ENCODE measurements at regions not wholly inside any gene's neighbourhood (a gene's known extent, or its start where the extent isn't known, plus 50 kb on each side); places are given as distances from the start of the nearest gene placed in this dataset.
A peak's percentile ranks its signal among the peaks of the same experiment; 100 is the strongest.

DNA sequence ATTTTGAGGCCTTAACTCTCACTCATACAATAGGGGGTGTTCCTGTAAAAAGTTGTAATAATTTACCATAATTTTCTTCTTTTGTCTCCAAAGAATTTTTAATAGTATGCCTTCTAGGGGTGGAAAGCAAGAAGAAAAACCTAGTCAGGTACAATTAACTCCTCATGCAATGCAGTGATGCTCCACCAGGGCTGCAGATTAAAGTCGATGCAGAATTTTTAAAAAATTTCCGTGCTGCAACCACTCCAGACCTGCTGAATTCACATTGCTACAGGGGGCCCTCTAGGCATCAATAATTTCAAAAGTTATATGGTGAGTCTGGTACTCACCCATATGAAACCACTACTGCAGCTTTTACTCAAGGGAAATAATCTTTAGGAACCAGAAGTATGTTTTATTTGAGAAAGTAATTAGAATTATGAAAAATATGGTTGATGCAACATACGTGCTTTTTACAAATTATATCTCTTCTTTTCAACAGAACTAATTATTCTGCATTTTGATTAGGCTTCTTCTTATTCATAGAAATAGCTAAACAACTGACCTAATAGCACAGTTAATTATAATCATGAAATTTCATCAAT lies 353.2 kb downstream of the BCAT1 start:
- H3K4me3 ChIP-seq = no peak overlapping the region
- H3K27me3 ChIP-seq = no peaks in the 10 kb centered on the region
- DNase-seq = no peak
- peaks cover 0 to under 1% (median 0%) of the 10 kb centered on the region in 3 donors for H3K4me1 ChIP-seq
- intact Hi-C loops (cut with DNase I) = loop anchor here (10.0 kb wide), 2 partner anchors 241 to 481 kb away; no protein-coding TSS in a partner anchor
- H3K27ac ChIP-seq = no peak overlapping the region
- 74 to 75% methylated on average over 3 of the region's 3 CpGs for WGBS, 2 donors
- H3K36me3 ChIP-seq = no peaks in the 10 kb centered on the region
- no peak for TF ChIP-seq POLR2A (IDR thresholded peaks at IDR 0.05)
- TF ChIP-seq, protein P1, sequence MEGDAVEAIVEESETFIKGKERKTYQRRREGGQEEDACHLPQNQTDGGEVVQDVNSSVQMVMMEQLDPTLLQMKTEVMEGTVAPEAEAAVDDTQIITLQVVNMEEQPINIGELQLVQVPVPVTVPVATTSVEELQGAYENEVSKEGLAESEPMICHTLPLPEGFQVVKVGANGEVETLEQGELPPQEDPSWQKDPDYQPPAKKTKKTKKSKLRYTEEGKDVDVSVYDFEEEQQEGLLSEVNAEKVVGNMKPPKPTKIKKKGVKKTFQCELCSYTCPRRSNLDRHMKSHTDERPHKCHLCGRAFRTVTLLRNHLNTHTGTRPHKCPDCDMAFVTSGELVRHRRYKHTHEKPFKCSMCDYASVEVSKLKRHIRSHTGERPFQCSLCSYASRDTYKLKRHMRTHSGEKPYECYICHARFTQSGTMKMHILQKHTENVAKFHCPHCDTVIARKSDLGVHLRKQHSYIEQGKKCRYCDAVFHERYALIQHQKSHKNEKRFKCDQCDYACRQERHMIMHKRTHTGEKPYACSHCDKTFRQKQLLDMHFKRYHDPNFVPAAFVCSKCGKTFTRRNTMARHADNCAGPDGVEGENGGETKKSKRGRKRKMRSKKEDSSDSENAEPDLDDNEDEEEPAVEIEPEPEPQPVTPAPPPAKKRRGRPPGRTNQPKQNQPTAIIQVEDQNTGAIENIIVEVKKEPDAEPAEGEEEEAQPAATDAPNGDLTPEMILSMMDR (IDR thresholded peaks at IDR 0.05) = peak in 3 of 6 experiments; percentile 14 to 33 (median 31)
- H3K9me3 ChIP-seq = no peaks in the 10 kb centered on the region

GRCh38 chr12:24591715-24592440 lies 357.0 kb downstream of the BCAT1 start:
- H3K4me3 ChIP-seq = no peak overlapping the region
- no peaks in the 10 kb centered on the region for H3K9me3 ChIP-seq
- no peak for TF ChIP-seq POLR2A (IDR thresholded peaks at IDR 0.05)
- TF ChIP-seq, protein P1 (IDR thresholded peaks at IDR 0.05) = no peak
- H3K36me3 ChIP-seq = no peaks in the 10 kb centered on the region
- H3K27me3 ChIP-seq = no peaks in the 10 kb centered on the region
- H3K4me1 ChIP-seq = no peaks in the 10 kb centered on the region
- H3K27ac ChIP-seq = no peak overlapping the region
- intact Hi-C loops (cut with DNase I) = loop anchor here (10.0 kb wide), 2 partner anchors 237 to 477 kb away; no protein-coding TSS in a partner anchor
- no peak for DNase-seq
- 65 to 82% methylated on average over 1 of the region's 1 CpG for WGBS, 2 donors

DNA sequence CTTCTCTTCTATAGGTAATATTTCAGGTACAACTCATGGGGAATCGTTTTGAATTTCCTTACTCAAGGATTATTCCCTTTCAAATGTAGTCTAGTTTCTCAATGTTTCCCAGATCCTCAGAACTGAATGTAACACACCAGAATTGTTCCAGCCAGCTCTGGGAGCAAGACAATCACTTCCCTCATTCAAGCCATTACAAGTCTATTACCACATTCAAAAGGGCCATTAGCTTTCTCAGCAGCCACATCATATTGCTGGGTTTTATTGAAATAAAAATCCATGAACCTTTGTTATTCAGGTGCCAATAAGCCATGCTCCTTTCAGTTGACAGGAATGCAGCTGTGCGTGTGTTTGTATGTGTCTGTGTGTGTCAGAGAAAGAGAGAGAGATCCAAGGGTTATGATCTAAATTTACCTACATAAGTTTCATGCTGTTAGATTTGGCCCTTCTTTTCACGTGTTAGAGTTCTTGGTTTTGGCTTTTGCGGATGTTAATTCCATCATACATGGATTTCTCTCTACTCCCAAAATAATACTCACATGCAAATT lies 357.7 kb downstream of the BCAT1 start:
- no peaks in the 10 kb centered on the region for H3K27me3 ChIP-seq
- no peak for TF ChIP-seq POLR2A (IDR thresholded peaks at IDR 0.05)
- TF ChIP-seq, protein P1 (IDR thresholded peaks at IDR 0.05) = no peak
- intact Hi-C loops (cut with DNase I) = loop anchor here (10.0 kb wide), 2 partner anchors 236 to 476 kb away; no protein-coding TSS in a partner anchor
- no peaks in the 10 kb centered on the region for H3K4me1 ChIP-seq
- H3K9me3 ChIP-seq = no peaks in the 10 kb centered on the region
- H3K4me3 ChIP-seq = no peak overlapping the region
- no peak for DNase-seq
- H3K27ac ChIP-seq = no peak overlapping the region
- WGBS, 2 donors = 62 to 65% methylated on average over 4 of the region's 4 CpGs
- H3K36me3 ChIP-seq = no peaks in the 10 kb centered on the region

- Histone ChIP-seq H3K9me3 (no peaks in the 10 kb centered on the region), H3K27me3 (no peaks in the 10 kb centered on the region), H3K27ac (no peak overlapping the region), H3K4me3 (no peak overlapping the region), H3K4me1 (no peaks in the 10 kb centered on the region), H3K36me3 (no peaks in the 10 kb centered on the region)
- TF ChIP-seq POLR2A (IDR thresholded peaks at IDR 0.05) = no peak
- TF ChIP-seq, protein P1 (IDR thresholded peaks at IDR 0.05) = no peak
- WGBS, 2 donors = 89 to 96% methylated on average over 2 of the region's 2 CpGs
- DNase-seq = no peak
- intact Hi-C loops (cut with DNase I) = no loop called here
Observed at GRCh38 chr12:24586293-24586692, 362.6 kb downstream of the BCAT1 start.

DNA sequence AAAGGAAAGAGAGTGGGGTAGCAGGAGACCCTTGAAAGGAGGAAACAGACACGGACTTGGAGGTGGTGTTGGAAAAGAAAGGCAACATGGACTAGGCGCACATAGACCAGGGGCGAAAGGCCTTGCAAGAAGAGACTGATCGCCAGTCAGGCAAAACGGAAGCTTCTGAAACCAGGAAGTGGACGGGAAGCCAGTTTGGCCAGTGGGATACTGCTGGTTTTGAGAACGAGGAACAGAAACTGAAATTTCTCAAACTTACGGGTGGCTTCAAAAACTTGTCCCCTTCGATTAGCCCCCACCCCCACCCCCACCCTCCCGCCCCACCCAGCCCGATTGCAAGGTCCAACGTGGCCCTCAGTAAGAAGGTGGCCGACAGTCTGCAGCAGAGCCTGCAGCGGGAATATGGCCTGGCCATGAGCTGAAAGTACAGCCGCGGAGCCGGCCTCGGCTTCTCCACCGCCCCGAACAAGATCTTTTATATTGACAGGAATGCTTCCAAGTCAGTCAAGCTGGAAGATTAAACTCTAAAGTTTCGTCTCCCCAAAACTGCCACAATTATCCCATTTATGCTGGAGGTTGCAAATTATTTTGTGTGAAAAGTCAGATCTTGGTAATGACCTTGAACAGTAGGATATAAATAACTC lies 364.7 kb downstream of the BCAT1 start:
- H3K36me3 ChIP-seq = no peaks in the 10 kb centered on the region
- H3K27me3 ChIP-seq = no peaks in the 10 kb centered on the region
- intact Hi-C loops (cut with DNase I) = no loop called here
- WGBS, 2 donors = 85 to 94% methylated on average over 16 to 20 of the region's 21 CpGs
- H3K4me3 ChIP-seq = no peak overlapping the region
- no peaks in the 10 kb centered on the region for H3K4me1 ChIP-seq
- DNase-seq = no peak
- TF ChIP-seq, protein P1 (IDR thresholded peaks at IDR 0.05) = no peak
- no peak for TF ChIP-seq POLR2A (IDR thresholded peaks at IDR 0.05)
- H3K9me3 ChIP-seq = no peaks in the 10 kb centered on the region
- no peak overlapping the region for H3K27ac ChIP-seq
